ENCODE measurements at regions not wholly inside any gene's neighbourhood (a gene's known extent, or its start where the extent isn't known, plus 50 kb on each side); places are given as distances from the start of the nearest gene placed in this dataset.

DNA sequence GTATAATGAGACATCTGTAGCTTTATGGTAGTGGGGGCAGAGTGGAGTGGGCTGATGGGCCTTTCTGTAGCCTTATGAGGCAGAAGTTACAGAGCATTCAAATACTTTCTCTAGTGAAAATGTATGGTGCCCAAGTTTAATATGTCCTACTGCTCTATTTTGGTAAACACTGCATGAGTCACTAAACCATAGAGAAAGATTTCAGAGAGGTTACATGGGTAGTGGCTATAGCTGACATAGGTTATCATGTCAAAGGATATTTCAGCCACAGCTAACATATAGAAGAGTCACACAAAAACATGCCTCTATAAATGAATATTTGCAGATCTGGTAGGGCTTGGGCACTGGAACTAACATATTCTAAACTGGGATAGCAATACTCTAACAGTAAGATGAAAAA, 212.4 kb upstream of the USP25 start:
- no peak for DNase-seq
- no peak for ATAC-seq
- Histone ChIP-seq H3K27me3 (no peaks in the 10 kb centered on the region), H3K4me3 (no peak overlapping the region), H3K4me1 (peaks cover 0 to 14% (median 0%) of the 10 kb centered on the region in 9 donors), H3K36me3 (no peaks in the 10 kb centered on the region), H3K27ac (no peak overlapping the region), H3K9me3 (peaks cover 0 to 6% (median 0%) of the 10 kb centered on the region in 11 donors)
- TF ChIP-seq, protein P1, sequence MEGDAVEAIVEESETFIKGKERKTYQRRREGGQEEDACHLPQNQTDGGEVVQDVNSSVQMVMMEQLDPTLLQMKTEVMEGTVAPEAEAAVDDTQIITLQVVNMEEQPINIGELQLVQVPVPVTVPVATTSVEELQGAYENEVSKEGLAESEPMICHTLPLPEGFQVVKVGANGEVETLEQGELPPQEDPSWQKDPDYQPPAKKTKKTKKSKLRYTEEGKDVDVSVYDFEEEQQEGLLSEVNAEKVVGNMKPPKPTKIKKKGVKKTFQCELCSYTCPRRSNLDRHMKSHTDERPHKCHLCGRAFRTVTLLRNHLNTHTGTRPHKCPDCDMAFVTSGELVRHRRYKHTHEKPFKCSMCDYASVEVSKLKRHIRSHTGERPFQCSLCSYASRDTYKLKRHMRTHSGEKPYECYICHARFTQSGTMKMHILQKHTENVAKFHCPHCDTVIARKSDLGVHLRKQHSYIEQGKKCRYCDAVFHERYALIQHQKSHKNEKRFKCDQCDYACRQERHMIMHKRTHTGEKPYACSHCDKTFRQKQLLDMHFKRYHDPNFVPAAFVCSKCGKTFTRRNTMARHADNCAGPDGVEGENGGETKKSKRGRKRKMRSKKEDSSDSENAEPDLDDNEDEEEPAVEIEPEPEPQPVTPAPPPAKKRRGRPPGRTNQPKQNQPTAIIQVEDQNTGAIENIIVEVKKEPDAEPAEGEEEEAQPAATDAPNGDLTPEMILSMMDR (IDR thresholded peaks at IDR 0.05): no peak
- intact Hi-C loops (cut with DNase I): no loop called here

DNA sequence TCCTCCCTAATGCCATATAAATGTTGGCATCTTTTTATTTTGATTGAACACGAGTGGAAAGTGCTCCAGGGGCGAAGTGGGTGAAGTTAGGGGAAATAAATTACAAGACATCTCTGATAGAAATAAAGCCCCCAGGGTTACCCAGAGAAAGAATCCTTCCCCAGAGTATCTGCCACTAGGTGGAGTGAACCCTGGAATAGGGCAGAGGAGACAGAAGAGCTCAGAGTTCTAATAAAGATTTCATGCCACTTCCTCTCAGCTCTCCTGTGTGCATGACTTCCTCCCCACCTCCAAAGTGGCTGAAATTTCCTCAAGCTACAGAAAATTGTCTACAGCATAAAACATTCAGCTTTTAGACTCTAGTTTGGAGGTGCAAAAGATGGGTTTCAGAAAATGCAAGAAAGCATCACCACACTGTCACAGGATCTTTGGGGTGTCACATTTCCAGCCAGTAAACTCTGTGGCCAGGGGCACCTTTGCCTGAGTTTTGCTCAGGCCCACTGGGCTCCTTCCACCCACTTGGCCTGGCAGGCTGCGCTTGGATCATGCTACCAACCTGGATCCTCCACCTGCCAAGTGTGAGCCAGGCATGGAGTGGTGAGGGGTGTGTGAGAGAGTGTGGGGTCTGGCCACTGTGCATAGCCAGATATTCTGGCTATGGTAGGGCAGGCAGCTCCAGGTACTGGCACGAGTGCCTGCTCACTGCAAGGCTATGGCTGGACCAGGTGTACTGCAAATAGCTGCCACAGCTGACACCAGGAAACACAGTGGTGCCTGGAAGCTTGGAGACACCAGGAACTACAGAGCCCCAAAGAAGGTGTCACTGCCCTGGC, 208.8 kb upstream of the USP25 start:
- DNase-seq (no peak), ATAC-seq (no peak)
- no peaks in the 10 kb centered on the region for H3K4me1 ChIP-seq
- no peak overlapping the region for H3K27ac ChIP-seq
- H3K4me3 ChIP-seq: no peak overlapping the region
- no peaks in the 10 kb centered on the region for H3K36me3 ChIP-seq
- H3K27me3 ChIP-seq: no peaks in the 10 kb centered on the region
- TF ChIP-seq, protein P1 (IDR thresholded peaks at IDR 0.05): peak in 1 of 9 donors; percentile 13
- intact Hi-C loops (cut with DNase I): no loop called here
- peaks cover 0 to 6% (median 0%) of the 10 kb centered on the region in 11 donors for H3K9me3 ChIP-seq
- WGBS, 2 donors: 71 to 78% methylated on average over 4 of the region's 4 CpGs

DNA sequence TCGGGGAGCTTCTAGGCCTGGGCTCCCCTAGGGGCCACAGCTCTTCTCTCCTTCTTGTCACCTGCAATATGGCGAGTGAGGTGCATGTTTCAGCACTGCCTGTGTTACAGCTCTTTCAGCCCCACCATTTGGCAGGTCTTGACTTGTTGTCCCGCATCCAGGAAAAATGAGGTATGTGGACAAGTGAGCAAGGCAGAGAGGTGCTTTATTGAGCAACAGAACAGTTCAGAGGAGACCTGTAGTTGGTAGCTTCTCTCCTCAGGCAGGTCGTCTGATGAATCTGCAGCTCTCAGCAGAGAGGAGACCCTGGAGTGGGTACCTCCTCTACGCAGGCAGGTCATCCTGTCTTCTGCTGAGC, 208.2 kb upstream of the USP25 start:
- H3K4me3 ChIP-seq: no peak overlapping the region
- peaks cover 0 to 6% (median 0%) of the 10 kb centered on the region in 11 donors for H3K9me3 ChIP-seq
- TF ChIP-seq, protein P1 (IDR thresholded peaks at IDR 0.05): no peak
- ATAC-seq (no peak), DNase-seq (no peak)
- no peaks in the 10 kb centered on the region for H3K27me3 ChIP-seq
- intact Hi-C loops (cut with DNase I): no loop called here
- no peaks in the 10 kb centered on the region for H3K4me1 ChIP-seq
- H3K27ac ChIP-seq: no peak overlapping the region
- H3K36me3 ChIP-seq: no peaks in the 10 kb centered on the region
- 88 to 95% methylated on average over 5 of the region's 5 CpGs for WGBS, 2 donors

DNA sequence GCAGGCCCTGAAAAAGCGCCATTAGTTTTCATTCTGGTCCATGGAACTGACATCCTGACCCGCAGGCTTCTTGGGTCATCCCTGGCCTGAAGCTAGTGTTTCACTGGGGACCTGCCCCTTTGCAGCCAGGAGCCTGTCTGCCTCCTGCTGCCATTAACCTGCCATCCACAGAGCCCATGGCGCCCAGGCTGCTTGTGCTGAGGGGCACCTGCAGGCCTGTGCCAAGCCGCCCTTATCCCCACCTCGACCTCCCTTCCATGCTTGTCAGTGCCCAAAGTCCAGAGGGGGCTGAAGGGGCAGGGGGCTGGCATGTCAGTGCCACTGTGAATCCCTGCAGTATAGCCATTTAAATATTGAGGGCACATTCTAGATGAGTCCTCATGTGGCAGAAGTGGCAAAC, 207.6 kb upstream of the USP25 start:
- peaks cover 0 to 6% (median 0%) of the 10 kb centered on the region in 11 donors for H3K9me3 ChIP-seq
- H3K27me3 ChIP-seq: no peaks in the 10 kb centered on the region
- TF ChIP-seq, protein P1 (IDR thresholded peaks at IDR 0.05): no peak
- ATAC-seq (no peak), DNase-seq (no peak)
- H3K4me1 ChIP-seq: no peaks in the 10 kb centered on the region
- H3K4me3 ChIP-seq: no peak overlapping the region
- no peak overlapping the region for H3K27ac ChIP-seq
- intact Hi-C loops (cut with DNase I): no loop called here
- WGBS, 2 donors: 93 to 94% methylated on average over 5 of the region's 5 CpGs
- no peaks in the 10 kb centered on the region for H3K36me3 ChIP-seq
